H1 (cell line): ENCODE measurements at regions not wholly inside any gene's neighbourhood (a gene's known extent, or its start where the extent isn't known, plus 50 kb on each side); places are given as distances from the start of the nearest gene placed in this dataset.
A peak's percentile ranks its signal among the peaks of the same experiment; 100 is the strongest.

Experiments
- CTCF ChIA-PET: fragments of 300-600 bp; sonication (Branson Sonifier 250); formaldehyde crosslinking; loops from one replicate; lab custom pipeline; 2021; ENCODE audit not compliant: partially characterized antibody; lab: Charles Lee
- POLR2A ChIA-PET: fragments of 300-600 bp; sonication (Branson Sonifier 250); formaldehyde crosslinking; loops from one replicate; lab custom pipeline; 2021; ENCODE audit warnings: inconsistent platforms; ENCODE audit not compliant: partially characterized antibody; lab: Charles Lee
- DNase-seq, 2 experiments: peaks; one replicate each; pipeline versions ENCODE4 v3.0.0 to v3.0.0-alpha.2; 2010 to 2022; ENCODE audit warnings: low spot score in 2 of 2, low read depth in 1 of 2, mixed read lengths in 1 of 2
- FAIRE-seq: peaks from 2 replicates; lab custom pipeline; 2011; peaks lifted over from hg19 to GRCh38; lab: Jason Lieb, UNC
- H2AFZ ChIP-seq: 2 replicates; pipeline ENCODE4 v1.8.1; 2012; ENCODE audit warnings: low read length, inconsistent platforms
- H2AK5ac ChIP-seq: 2 replicates; pipeline ENCODE4 v1.6.1; 2013; ENCODE audit warnings: low read depth, low read length
- H2BK120ac ChIP-seq: replicated peaks from 2 replicates; pipeline ENCODE3; 2013; ENCODE audit warnings: low read depth, low read length, inconsistent platforms
- H2BK12ac ChIP-seq: 2 replicates; pipeline ENCODE4 v1.6.1; 2013; ENCODE audit warnings: low read depth, low read length
- H2BK15ac ChIP-seq: 2 replicates; pipeline ENCODE4 v1.6.1; 2013; ENCODE audit warnings: low read length
- H2BK20ac ChIP-seq: 2 replicates; pipeline ENCODE4 v1.6.1; 2013; ENCODE audit warnings: low read length
- H2BK5ac ChIP-seq: 2 replicates; pipeline ENCODE4 v1.6.1; 2013; ENCODE audit warnings: low read depth, low read length
- H3K14ac ChIP-seq: 2 replicates; pipeline ENCODE4 v1.6.1; 2013; ENCODE audit warnings: inconsistent platforms; ENCODE audit not compliant: insufficient read length
- H3K18ac ChIP-seq: 2 replicates; pipeline ENCODE4 v1.6.1; 2013; ENCODE audit warnings: low read length; ENCODE audit errors: extremely low read depth
- H3K23ac ChIP-seq: 2 replicates; pipeline ENCODE4 v1.6.1; 2013; ENCODE audit warnings: inconsistent platforms; ENCODE audit not compliant: insufficient read length
- H3K23me2 ChIP-seq: 2 replicates; pipeline ENCODE4 v1.6.1; 2013; ENCODE audit warnings: low read depth, low read length
- H3K27ac ChIP-seq: 2 replicates; pipeline ENCODE4 v1.6.1; 2011; ENCODE audit warnings: low read depth, low read length, inconsistent platforms
- H3K27me3 ChIP-seq, 4 experiments: replicated peaks in 1 of 4; 1 replicate in 1 of 4; 2 replicates in 3 of 4; pipeline versions ENCODE4 v1.6.1 to v1.8.1; 2011 to 2013; ENCODE audit warnings: low read length in 3 of 4, mild to moderate bottlenecking in 3 of 4, inconsistent platforms in 2 of 4, mixed read lengths in 2 of 4, moderate library complexity in 1 of 4; ENCODE audit not compliant: control insufficient read depth in 3 of 4, insufficient read depth in 3 of 4; ENCODE audit errors: extremely low read depth in 1 of 4
- H3K36me3 ChIP-seq, 4 experiments: 2 replicates each; pipeline versions ENCODE4 v1.6.1 to v1.8.1; 2011 to 2013; ENCODE audit warnings: mild to moderate bottlenecking in 4 of 4, low read length in 3 of 4, moderate library complexity in 2 of 4, control low read depth in 1 of 4, inconsistent platforms in 1 of 4; ENCODE audit not compliant: insufficient read depth in 4 of 4, control insufficient read depth in 2 of 4
- H3K4ac ChIP-seq: replicated peaks from 2 replicates; pipeline ENCODE3; 2013; ENCODE audit warnings: low read length, low read depth, mixed read lengths, inconsistent platforms; ENCODE audit not compliant: insufficient read length
- H3K4me1 ChIP-seq, 4 experiments: replicated peaks in 1 of 4; 1 replicate in 1 of 4; 2 replicates in 3 of 4; pipeline versions ENCODE4 v1.6.1 to v1.8.1; 2011 to 2013; ENCODE audit warnings: low read length in 3 of 4, inconsistent platforms in 2 of 4, mixed read lengths in 1 of 4; ENCODE audit not compliant: insufficient read depth in 4 of 4, control insufficient read depth in 3 of 4
- H3K4me2 ChIP-seq, 2 experiments: 2 replicates each; pipeline versions ENCODE4 v1.6.1 to v1.8.1; 2011 to 2013; ENCODE audit warnings: low read depth in 2 of 2, low read length in 2 of 2, control low read depth in 1 of 2, inconsistent platforms in 1 of 2, mild to moderate bottlenecking in 1 of 2; ENCODE audit not compliant: insufficient read depth in 1 of 2
- H3K4me3 ChIP-seq, 4 experiments: fragments of 200-600, 300-600 bp in 1 of 4; sonication (generic), shearing (Covaris generic), sonication (Bioruptor Twin) in 1 of 4; 2 replicates each; pipeline versions ENCODE4 v1.5.1 to v1.8.1; 2011 to 2016; ENCODE audit warnings: low read length in 4 of 4, low read depth in 3 of 4, control low read depth in 2 of 4, inconsistent platforms in 2 of 4, mild to moderate bottlenecking in 2 of 4, mixed read lengths in 1 of 4, moderate library complexity in 1 of 4; ENCODE audit not compliant: insufficient read depth in 2 of 4; ENCODE audit errors: extremely low read depth in 1 of 4
- H3K56ac ChIP-seq: replicated peaks from 2 replicates; pipeline ENCODE3; 2013; ENCODE audit warnings: low read depth, mild to moderate bottlenecking, mixed read lengths, low read length, inconsistent platforms; ENCODE audit not compliant: insufficient read length
- H3K79me1 ChIP-seq: 2 replicates; pipeline ENCODE4 v1.6.1; 2013; ENCODE audit warnings: low read depth, low read length, control low read depth
- H3K79me2 ChIP-seq, 2 experiments: 2 replicates each; pipeline versions ENCODE4 v1.6.1 to v1.8.1; 2012 to 2013; ENCODE audit warnings: low read length in 2 of 2, mild to moderate bottlenecking in 2 of 2, inconsistent platforms in 1 of 2; ENCODE audit not compliant: insufficient read depth in 2 of 2, control insufficient read depth in 1 of 2
- H3K9ac ChIP-seq, 4 experiments: replicated peaks in 1 of 4; 1 replicate in 1 of 4; 2 replicates in 3 of 4; pipeline versions ENCODE4 v1.6.1 to v1.8.1; 2011 to 2013; ENCODE audit warnings: low read depth in 3 of 4, low read length in 3 of 4, control low read depth in 2 of 4, mild to moderate bottlenecking in 2 of 4, moderate library complexity in 2 of 4, inconsistent platforms in 1 of 4; ENCODE audit errors: extremely low read depth in 1 of 4
- H3K9me3 ChIP-seq, 2 experiments: 2 replicates each; pipeline versions ENCODE4 v1.6.1 to v1.8.1; 2012 to 2013; ENCODE audit warnings: mild to moderate bottlenecking in 2 of 2, moderate library complexity in 2 of 2, control low read depth in 1 of 2, inconsistent platforms in 1 of 2, low read depth in 1 of 2, low read length in 1 of 2, mixed read lengths in 1 of 2; ENCODE audit not compliant: insufficient read depth in 2 of 2
- H4K20me1 ChIP-seq, 2 experiments: replicated peaks in 1 of 2; 2 replicates each; pipeline versions ENCODE3 to v1.8.1; 2011 to 2013; ENCODE audit warnings: inconsistent platforms in 2 of 2, low read length in 2 of 2, mild to moderate bottlenecking in 1 of 2; ENCODE audit not compliant: insufficient read depth in 2 of 2, control insufficient read depth in 1 of 2
- H4K5ac ChIP-seq: 2 replicates; pipeline ENCODE4 v1.6.1; 2013; ENCODE audit warnings: low read length, low read depth, mixed read lengths, inconsistent platforms; ENCODE audit not compliant: insufficient read length
- H4K8ac ChIP-seq: 2 replicates; pipeline ENCODE4 v1.8.0; 2013; ENCODE audit warnings: mild to moderate bottlenecking, moderate library complexity, low read length, inconsistent platforms; ENCODE audit not compliant: insufficient read depth; ENCODE audit errors: extremely low read depth
- H4K91ac ChIP-seq: replicated peaks from 2 replicates; pipeline ENCODE3; 2013; ENCODE audit warnings: low read length, mixed read lengths, inconsistent platforms; ENCODE audit not compliant: insufficient read length
- KDM4A ChIP-seq: IDR thresholded peaks from one replicate; pipeline ENCODE4 v1.7.1; 2012; ENCODE audit warnings: low read depth, mild to moderate bottlenecking, moderate library complexity, low read length, inconsistent platforms; ENCODE audit not compliant: severe bottlenecking
- MAX ChIP-seq: IDR thresholded peaks from 2 replicates; pipeline ENCODE4 v1.6.1; 2012; ENCODE audit warnings: inconsistent platforms
- NANOG ChIP-seq: IDR thresholded peaks from 2 replicates; pipeline ENCODE4 v1.6.1; 2011; ENCODE audit warnings: low read length, low read depth, mild to moderate bottlenecking, inconsistent platforms; ENCODE audit not compliant: insufficient read depth, poor library complexity, severe bottlenecking
- POU5F1 ChIP-seq: IDR thresholded peaks from 2 replicates; pipeline ENCODE4 v1.6.1; 2011; ENCODE audit warnings: low read depth, mild to moderate bottlenecking, low read length, moderate library complexity
- RAD21 ChIP-seq, 2 experiments: IDR thresholded peaks in 1 of 2; conservative IDR thresholded peaks in 1 of 2; 2 replicates each; pipeline ENCODE4 v1.6.1; 2011; ENCODE audit warnings: low read depth in 2 of 2, low read length in 2 of 2, improper control_type of control experiment in 1 of 2, inconsistent platforms in 1 of 2, mild to moderate bottlenecking in 1 of 2, moderate library complexity in 1 of 2
- RNF2 ChIP-seq: fragments of 200-900, 300-1000 bp; sonication (generic); IDR thresholded peaks from 2 replicates; pipeline ENCODE4 v1.7.1; 2016; ENCODE audit warnings: borderline replicate concordance, low read depth, mild to moderate bottlenecking, antibody characterized with exemption, low read length; ENCODE audit not compliant: poor library complexity, severe bottlenecking; ENCODE audit errors: missing control alignments
- SIX5 ChIP-seq: IDR thresholded peaks from 2 replicates; pipeline ENCODE4 v1.6.1; 2011; ENCODE audit warnings: mild to moderate bottlenecking, low read depth, low read length
- WGBS, 2 experiments: shearing (Covaris generic) in 1 of 2; methylation state at CpG; one replicate each; pipeline versions ENCODE4 v1.1.6 to v1.1.7; 2013 to 2015; ENCODE audit warnings: low lambda C conversion rate in 2 of 2, mixed read lengths in 2 of 2, inconsistent platforms in 1 of 2, low coverage in 1 of 2, missing lambda C conversion rate in 1 of 2; ENCODE audit not compliant: insufficient replicate concordance in 2 of 2, insufficient coverage in 1 of 2, insufficient read length in 1 of 2; ENCODE audit errors: extremely low coverage in 1 of 2, missing lambda C conversion rate in 1 of 2; 5-methylcytosine and 5-hydroxymethylcytosine counted together

GRCh38 chr9:135301271-135302263, 178.0 kb upstream of the PPP1R26 start:
- Histone ChIP-seq H2AFZ (no peak overlapping the region), H3K18ac (no peak overlapping the region), H3K14ac (no peak overlapping the region), H3K36me3 (no peaks in the 10 kb centered on the region), H2BK12ac (peak overlapping the region; percentile 27; the same call in 1 of the 2 replicates), H3K9ac (no peak overlapping the region), H3K4me1 (peaks cover 1 to 7% (median 3%) of the 10 kb centered on the region in 4 experiments; a peak in 5 of 7 replicates), H2BK5ac (no peak overlapping the region), H3K9me3 (no peaks in the 10 kb centered on the region), H3K23me2 (peaks cover 9% of the 10 kb centered on the region; the same call in 1 of the 2 replicates), H3K56ac (no peak overlapping the region), H4K5ac (no peak overlapping the region), H3K4ac (no peak overlapping the region), H3K27me3 (no peaks in the 10 kb centered on the region; a peak in 1 of 7 replicates), H3K23ac (no peak overlapping the region), H2BK15ac (0 out of 2 replicates have a peak overlapping the region, but pooled peaks have one; percentile 16), H3K79me1 (no peaks in the 10 kb centered on the region), H2BK120ac (no peak overlapping the region), H3K4me2 (no peak overlapping the region), H2BK20ac (no peak overlapping the region), H4K91ac (peak overlapping the region; percentile 47), H2AK5ac (no peak overlapping the region), H3K4me3 (no peak overlapping the region), H4K20me1 (peaks cover 0 to 3% of the 10 kb centered on the region in 2 experiments), H3K79me2 (no peaks in the 10 kb centered on the region), H4K8ac (no peak overlapping the region), H3K27ac (no peak overlapping the region)
- DNase-seq (peak in 1 of 2 experiments; percentile 43), FAIRE-seq (no peak)
- CTCF ChIA-PET: interaction anchor here (0.6 to 1.5 kb wide), 4 partner anchors 9 to 1105 kb away, joined by 3 to 6 read pairs (median 4); no protein-coding TSS in a partner anchor
- WGBS, 2 experiments: 90% methylated on average over 34 of the region's 40 CpGs; no CpG with 5 or more reads in 1 of the 2 experiments
- POLR2A ChIA-PET: no interaction called here
- no peak for TF ChIP-seq MAX
- no peak for TF ChIP-seq RNF2
- TF ChIP-seq KDM4A: no peak
- no peak for TF ChIP-seq NANOG
- TF ChIP-seq POU5F1: no peak
- no peak for TF ChIP-seq SIX5
- TF ChIP-seq RAD21 (IDR thresholded peaks at IDR 0.05 in 1 of 2, conservative IDR thresholded peaks at IDR 0.05 in 1 of 2; ENCODE audit: low read depth in 2 of 2, low read length in 2 of 2): no peak
